ENCODE measurements at regions not wholly inside any gene's neighbourhood (a gene's known extent, or its start where the extent isn't known, plus 50 kb on each side); places are given as distances from the start of the nearest gene placed in this dataset.

DNA sequence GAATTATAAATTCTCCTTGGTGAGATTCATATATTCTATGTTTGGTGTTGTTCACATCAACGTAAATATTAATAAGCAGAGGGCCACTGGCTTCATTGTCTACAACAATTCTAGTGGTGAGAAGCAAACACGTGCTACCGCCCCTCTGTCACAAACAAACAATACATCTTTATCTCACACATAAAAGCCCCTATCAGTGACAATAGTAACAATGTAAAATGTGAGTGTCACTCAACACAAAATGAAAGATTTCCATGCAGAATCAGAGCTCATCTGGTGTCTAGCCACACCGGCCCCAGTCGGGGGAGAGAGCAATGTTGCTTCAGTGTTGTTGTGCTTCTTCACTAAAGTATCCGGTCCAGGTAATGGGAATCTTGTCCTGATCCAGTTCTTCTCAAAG is 932.6 kb downstream of the SOCS6 start:
- TF ChIP-seq EZH2 (IDR thresholded peaks at IDR 0.05), result no peak
- TF ChIP-seq, protein P1, sequence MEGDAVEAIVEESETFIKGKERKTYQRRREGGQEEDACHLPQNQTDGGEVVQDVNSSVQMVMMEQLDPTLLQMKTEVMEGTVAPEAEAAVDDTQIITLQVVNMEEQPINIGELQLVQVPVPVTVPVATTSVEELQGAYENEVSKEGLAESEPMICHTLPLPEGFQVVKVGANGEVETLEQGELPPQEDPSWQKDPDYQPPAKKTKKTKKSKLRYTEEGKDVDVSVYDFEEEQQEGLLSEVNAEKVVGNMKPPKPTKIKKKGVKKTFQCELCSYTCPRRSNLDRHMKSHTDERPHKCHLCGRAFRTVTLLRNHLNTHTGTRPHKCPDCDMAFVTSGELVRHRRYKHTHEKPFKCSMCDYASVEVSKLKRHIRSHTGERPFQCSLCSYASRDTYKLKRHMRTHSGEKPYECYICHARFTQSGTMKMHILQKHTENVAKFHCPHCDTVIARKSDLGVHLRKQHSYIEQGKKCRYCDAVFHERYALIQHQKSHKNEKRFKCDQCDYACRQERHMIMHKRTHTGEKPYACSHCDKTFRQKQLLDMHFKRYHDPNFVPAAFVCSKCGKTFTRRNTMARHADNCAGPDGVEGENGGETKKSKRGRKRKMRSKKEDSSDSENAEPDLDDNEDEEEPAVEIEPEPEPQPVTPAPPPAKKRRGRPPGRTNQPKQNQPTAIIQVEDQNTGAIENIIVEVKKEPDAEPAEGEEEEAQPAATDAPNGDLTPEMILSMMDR (IDR thresholded peaks at IDR 0.05), result no peak
